ENCODE measurements at regions not wholly inside any gene's neighbourhood (a gene's known extent, or its start where the extent isn't known, plus 50 kb on each side); places are given as distances from the start of the nearest gene placed in this dataset.

DNA sequence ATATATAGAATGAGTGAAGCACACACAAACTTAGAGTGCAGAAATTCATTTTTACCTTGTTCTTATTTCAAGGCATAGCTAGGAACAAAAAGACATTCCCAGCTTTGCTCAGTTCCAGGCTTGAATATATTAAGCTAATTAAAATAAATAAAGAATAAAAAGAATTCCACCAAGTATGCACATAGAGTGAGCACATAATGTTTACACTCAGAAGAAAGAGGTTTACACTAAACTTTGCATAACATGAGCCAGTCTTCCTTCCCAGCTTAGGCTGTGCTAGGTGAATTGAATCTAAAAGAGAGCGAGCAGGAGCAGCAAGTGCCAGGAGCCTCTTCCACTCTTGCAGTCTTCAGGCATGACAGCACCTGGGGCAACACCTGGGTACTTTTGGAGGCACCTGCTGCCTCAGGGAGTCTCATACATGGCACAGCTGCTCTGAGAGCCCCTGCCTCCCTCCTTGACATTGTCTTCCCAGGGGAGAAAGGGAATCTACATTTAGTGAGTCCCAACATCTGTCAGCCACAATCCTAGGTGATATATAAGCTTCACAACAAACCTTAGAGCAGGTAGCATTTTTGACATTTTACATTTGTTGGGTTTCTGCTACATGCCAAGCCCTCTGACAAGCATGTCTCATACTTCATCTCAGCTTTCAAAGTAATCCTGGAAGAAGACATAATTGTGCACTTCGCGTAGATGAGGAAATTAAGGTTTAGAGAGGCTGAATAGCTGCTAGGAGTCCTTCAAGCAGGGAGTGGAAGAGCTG, 732.7 kb upstream of the TENM4 start:
- Mint-ChIP-seq H3K27ac (no peak overlapping the region), H3K27me3 (ENCODE audit: insufficient read depth, low read depth) (no peaks in the 10 kb centered on the region), H3K4me1 (no peaks in the 10 kb centered on the region), H3K36me3 (no peaks in the 10 kb centered on the region), H3K9me3 (peaks cover 10% of the 10 kb centered on the region), H3K4me3 (no peak overlapping the region)
- no peak overlapping the region for H3K9ac ChIP-seq
- H3K4me2 ChIP-seq = no peak overlapping the region
- H3K27me3 ChIP-seq = no peaks in the 10 kb centered on the region
- TF ChIP-seq EZH2phosphoT487 (IDR thresholded peaks at IDR 0.05) = no peak
- no peak for TF ChIP-seq EZH2 (IDR thresholded peaks at IDR 0.05)
- TF ChIP-seq, protein P1, sequence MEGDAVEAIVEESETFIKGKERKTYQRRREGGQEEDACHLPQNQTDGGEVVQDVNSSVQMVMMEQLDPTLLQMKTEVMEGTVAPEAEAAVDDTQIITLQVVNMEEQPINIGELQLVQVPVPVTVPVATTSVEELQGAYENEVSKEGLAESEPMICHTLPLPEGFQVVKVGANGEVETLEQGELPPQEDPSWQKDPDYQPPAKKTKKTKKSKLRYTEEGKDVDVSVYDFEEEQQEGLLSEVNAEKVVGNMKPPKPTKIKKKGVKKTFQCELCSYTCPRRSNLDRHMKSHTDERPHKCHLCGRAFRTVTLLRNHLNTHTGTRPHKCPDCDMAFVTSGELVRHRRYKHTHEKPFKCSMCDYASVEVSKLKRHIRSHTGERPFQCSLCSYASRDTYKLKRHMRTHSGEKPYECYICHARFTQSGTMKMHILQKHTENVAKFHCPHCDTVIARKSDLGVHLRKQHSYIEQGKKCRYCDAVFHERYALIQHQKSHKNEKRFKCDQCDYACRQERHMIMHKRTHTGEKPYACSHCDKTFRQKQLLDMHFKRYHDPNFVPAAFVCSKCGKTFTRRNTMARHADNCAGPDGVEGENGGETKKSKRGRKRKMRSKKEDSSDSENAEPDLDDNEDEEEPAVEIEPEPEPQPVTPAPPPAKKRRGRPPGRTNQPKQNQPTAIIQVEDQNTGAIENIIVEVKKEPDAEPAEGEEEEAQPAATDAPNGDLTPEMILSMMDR (IDR thresholded peaks at IDR 0.05) = no peak
- no peaks in the 10 kb centered on the region for H3K9me3 ChIP-seq (ENCODE audit: low read depth)
- H4K20me1 ChIP-seq (ENCODE audit: low read depth) = no peaks in the 10 kb centered on the region
- DNase-seq (ENCODE audit: low spot score) = no peak
- H3K4me3 ChIP-seq = no peak overlapping the region
- H3K79me2 ChIP-seq (ENCODE audit: low read depth) = no peaks in the 10 kb centered on the region
- H2AFZ ChIP-seq (replicated peaks) = no peak overlapping the region
- H3K27ac ChIP-seq = no peak overlapping the region
- no peaks in the 10 kb centered on the region for H3K4me1 ChIP-seq
- no peaks in the 10 kb centered on the region for H3F3A ChIP-seq (ENCODE audit: low read depth)
- H3K36me3 ChIP-seq = no peaks in the 10 kb centered on the region

DNA sequence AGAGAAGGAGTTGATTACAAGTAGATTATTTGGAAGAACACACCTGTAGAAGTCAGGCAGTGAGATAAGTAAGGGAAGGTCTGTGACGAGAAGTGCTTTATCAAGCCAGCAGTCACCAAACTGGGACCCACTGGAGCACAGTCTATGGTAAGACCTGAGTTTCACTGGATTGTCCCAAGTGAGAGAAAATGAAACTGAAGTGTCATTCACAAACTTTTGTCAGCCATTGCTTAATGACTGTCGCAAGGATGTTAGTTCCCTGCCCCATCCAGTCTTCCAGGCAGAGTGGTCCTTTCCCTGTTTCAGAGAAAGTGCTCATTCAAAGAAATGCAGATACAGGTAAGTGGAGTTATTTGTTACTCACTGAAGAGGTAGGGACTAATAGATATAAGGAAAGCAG, 728.0 kb upstream of the TENM4 start:
- no peak for TF ChIP-seq EZH2 (IDR thresholded peaks at IDR 0.05)
- TF ChIP-seq, protein P1 (IDR thresholded peaks at IDR 0.05) = no peak
- no peak for TF ChIP-seq EZH2phosphoT487 (IDR thresholded peaks at IDR 0.05)
- no peaks in the 10 kb centered on the region for H3K27me3 Mint-ChIP-seq (ENCODE audit: insufficient read depth, low read depth)
- Histone ChIP-seq H3K9ac (no peak overlapping the region), H3K4me1 (peaks cover 10% of the 10 kb centered on the region), H2AFZ (replicated peaks) (no peak overlapping the region), H3K4me3 (no peak overlapping the region), H3F3A (ENCODE audit: low read depth) (no peaks in the 10 kb centered on the region), H3K4me2 (no peak overlapping the region), H4K20me1 (ENCODE audit: low read depth) (no peaks in the 10 kb centered on the region), H3K27me3 (no peaks in the 10 kb centered on the region), H3K9me3 (ENCODE audit: low read depth) (no peaks in the 10 kb centered on the region), H3K27ac (no peak overlapping the region), H3K36me3 (no peaks in the 10 kb centered on the region), H3K79me2 (ENCODE audit: low read depth) (no peaks in the 10 kb centered on the region)
- peaks cover 8% of the 10 kb centered on the region for H3K9me3 Mint-ChIP-seq
- no peak for DNase-seq (ENCODE audit: low spot score)
- H3K27ac Mint-ChIP-seq = no peak overlapping the region
- H3K36me3 Mint-ChIP-seq = no peaks in the 10 kb centered on the region
- H3K4me3 Mint-ChIP-seq = no peak overlapping the region
- H3K4me1 Mint-ChIP-seq = peaks cover 10% of the 10 kb centered on the region

DNA sequence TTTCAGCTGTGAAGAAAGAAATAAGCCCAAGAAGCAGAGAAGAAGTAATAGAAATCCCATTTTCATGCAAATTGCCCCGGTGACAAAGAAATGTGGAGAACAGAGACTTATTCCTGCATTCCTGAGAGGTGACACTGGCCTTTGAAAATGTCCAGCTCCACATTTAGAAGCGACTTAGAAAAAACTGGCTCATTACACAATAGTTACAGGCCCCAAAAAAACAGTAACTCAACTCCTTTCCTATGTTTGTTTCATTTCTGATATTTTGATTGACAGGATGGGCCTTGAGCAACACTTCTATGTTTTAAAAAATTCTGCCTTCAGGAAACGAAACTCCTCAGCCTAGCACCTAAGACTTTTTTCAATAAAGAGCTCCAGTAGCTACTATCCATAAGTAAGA, 726.9 kb upstream of the TENM4 start:
- H3K4me1 ChIP-seq = peaks cover 10% of the 10 kb centered on the region
- no peaks in the 10 kb centered on the region for H3K36me3 ChIP-seq
- peak overlapping the region; percentile 2 for H3K4me2 ChIP-seq
- peak overlapping the region; percentile 62 for H3K27ac Mint-ChIP-seq
- no peak overlapping the region for H3K27ac ChIP-seq
- no peaks in the 10 kb centered on the region for H3K36me3 Mint-ChIP-seq
- no peaks in the 10 kb centered on the region for H3K27me3 ChIP-seq
- peak; percentile 45 for DNase-seq (ENCODE audit: low spot score)
- TF ChIP-seq, protein P1 (IDR thresholded peaks at IDR 0.05) = no peak
- TF ChIP-seq EZH2 (IDR thresholded peaks at IDR 0.05) = no peak
- no peak for TF ChIP-seq EZH2phosphoT487 (IDR thresholded peaks at IDR 0.05)
- H4K20me1 ChIP-seq (ENCODE audit: low read depth) = no peaks in the 10 kb centered on the region
- no peak overlapping the region for H2AFZ ChIP-seq (replicated peaks)
- no peaks in the 10 kb centered on the region for H3F3A ChIP-seq (ENCODE audit: low read depth)
- H3K79me2 ChIP-seq (ENCODE audit: low read depth) = no peaks in the 10 kb centered on the region
- H3K4me3 ChIP-seq = no peak overlapping the region
- no peak overlapping the region for H3K4me3 Mint-ChIP-seq
- H3K9ac ChIP-seq = no peak overlapping the region
- H3K9me3 ChIP-seq (ENCODE audit: low read depth) = no peaks in the 10 kb centered on the region
- peaks cover 10% of the 10 kb centered on the region for H3K4me1 Mint-ChIP-seq
- peaks cover 8% of the 10 kb centered on the region for H3K9me3 Mint-ChIP-seq
- H3K27me3 Mint-ChIP-seq (ENCODE audit: insufficient read depth, low read depth) = no peaks in the 10 kb centered on the region

Measured in neural progenitor cell (in vitro differentiated cells).